ENCODE measurements at regions not wholly inside any gene's neighbourhood (a gene's known extent, or its start where the extent isn't known, plus 50 kb on each side); places are given as distances from the start of the nearest gene placed in this dataset.

DNA sequence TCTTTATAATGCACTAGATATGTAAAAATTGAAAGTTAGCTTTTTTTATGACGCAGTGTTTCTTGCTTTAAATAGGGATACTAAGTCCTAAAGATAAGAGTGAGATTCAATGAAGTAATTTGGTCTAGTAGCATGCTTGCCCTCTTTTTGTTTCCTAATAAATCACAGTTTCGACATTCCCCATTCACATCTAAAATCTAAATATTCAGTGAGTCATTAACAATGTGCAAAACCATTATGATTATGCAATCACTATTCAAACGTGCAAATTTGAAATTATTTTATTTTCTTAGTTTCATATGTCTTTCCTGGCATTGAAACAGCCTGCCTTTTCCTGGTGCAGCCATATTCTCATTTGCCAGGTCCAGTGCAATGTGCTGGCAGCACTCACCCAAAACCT is 1350.5 kb upstream of the PABPC4L start:
- TF ChIP-seq, protein P1, sequence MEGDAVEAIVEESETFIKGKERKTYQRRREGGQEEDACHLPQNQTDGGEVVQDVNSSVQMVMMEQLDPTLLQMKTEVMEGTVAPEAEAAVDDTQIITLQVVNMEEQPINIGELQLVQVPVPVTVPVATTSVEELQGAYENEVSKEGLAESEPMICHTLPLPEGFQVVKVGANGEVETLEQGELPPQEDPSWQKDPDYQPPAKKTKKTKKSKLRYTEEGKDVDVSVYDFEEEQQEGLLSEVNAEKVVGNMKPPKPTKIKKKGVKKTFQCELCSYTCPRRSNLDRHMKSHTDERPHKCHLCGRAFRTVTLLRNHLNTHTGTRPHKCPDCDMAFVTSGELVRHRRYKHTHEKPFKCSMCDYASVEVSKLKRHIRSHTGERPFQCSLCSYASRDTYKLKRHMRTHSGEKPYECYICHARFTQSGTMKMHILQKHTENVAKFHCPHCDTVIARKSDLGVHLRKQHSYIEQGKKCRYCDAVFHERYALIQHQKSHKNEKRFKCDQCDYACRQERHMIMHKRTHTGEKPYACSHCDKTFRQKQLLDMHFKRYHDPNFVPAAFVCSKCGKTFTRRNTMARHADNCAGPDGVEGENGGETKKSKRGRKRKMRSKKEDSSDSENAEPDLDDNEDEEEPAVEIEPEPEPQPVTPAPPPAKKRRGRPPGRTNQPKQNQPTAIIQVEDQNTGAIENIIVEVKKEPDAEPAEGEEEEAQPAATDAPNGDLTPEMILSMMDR (IDR thresholded peaks at IDR 0.05): no peak
- TF ChIP-seq POLR2A (IDR thresholded peaks at IDR 0.05): no peak

Data from thyroid gland (tissue), 4 donors.